MG63 (cell line): ENCODE measurements at regions not wholly inside any gene's neighbourhood (a gene's known extent, or its start where the extent isn't known, plus 50 kb on each side); places are given as distances from the start of the nearest gene placed in this dataset.
A peak's percentile ranks its signal among the peaks of the same experiment; 100 is the strongest.

Experiments used
- DNase-seq: peaks from one replicate; pipeline ENCODE4 v3.0.0-alpha.2; 2020
- H3K27me3 ChIP-seq: fragments of 250-450 bp; sonication (Bioruptor Pico); 2 replicates; pipeline ENCODE4 v1.5.1; 2020; ENCODE audit warnings: mild to moderate bottlenecking, moderate library complexity
- H3K36me3 ChIP-seq: fragments of 250-450 bp; sonication (Bioruptor Pico); 2 replicates; pipeline ENCODE4 v1.5.1; 2020; ENCODE audit warnings: mild to moderate bottlenecking, moderate library complexity
- H3K4me3 ChIP-seq: fragments of 250-450 bp; sonication (Bioruptor Pico); 2 replicates; pipeline ENCODE4 v1.5.1; 2020; ENCODE audit warnings: mild to moderate bottlenecking, moderate library complexity
- H3K9me3 ChIP-seq: fragments of 250-450 bp; sonication (Bioruptor Pico); 2 replicates; pipeline ENCODE4 v1.5.1; 2020; ENCODE audit warnings: mild to moderate bottlenecking, moderate library complexity

DNA sequence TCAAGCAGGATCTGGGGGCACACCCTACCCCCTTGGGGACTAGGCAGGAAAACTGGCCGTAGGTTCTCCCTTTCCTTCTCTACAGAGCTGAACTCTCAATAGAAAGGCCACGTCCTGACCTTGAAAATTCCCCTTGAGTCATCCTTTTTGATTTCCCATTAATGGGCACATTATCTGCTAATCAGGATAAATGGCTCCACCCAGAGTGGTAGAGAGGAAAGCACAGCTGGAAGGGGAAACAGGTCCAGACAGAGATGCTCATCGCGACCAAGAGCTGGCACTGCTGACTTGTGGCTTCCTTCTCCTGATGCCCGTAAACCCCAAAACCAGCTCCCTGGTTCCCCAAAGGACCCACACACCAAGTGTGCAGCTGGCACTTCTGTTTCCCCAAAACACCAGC lies 206.5 kb upstream of the CDH5 start:
- H3K36me3 ChIP-seq, result no peaks in the 10 kb centered on the region
- no peak overlapping the region for H3K4me3 ChIP-seq
- no peak for DNase-seq
- H3K27me3 ChIP-seq, result no peaks in the 10 kb centered on the region
- H3K9me3 ChIP-seq, result no peaks in the 10 kb centered on the region

GRCh38 chr16:66156538-66156937 lies 210.0 kb upstream of the CDH5 start:
- H3K9me3 ChIP-seq, result no peaks in the 10 kb centered on the region
- H3K36me3 ChIP-seq, result no peaks in the 10 kb centered on the region
- no peak for DNase-seq
- no peak overlapping the region for H3K4me3 ChIP-seq
- H3K27me3 ChIP-seq, result no peaks in the 10 kb centered on the region

DNA sequence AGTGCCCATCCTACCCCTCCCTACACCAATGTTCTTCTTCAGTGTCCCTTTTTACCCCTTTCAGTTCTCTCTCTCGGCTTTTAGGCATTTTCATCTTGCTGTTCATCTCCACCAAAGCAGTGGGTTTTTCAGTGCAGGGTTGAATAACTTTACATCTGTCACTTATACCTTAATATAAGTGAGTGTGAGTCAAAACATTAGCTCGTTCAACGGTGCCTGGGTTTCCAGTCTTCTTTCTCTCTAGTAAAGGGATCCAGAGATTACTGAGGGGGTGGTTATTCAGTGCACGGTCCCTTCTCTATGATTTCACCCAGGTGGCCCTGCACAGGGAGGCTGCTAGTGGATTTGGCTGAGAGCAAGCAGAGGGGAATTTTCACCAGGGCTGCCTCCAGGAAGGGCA lies 210.6 kb upstream of the CDH5 start:
- Histone ChIP-seq H3K9me3 (no peaks in the 10 kb centered on the region), H3K36me3 (no peaks in the 10 kb centered on the region), H3K4me3 (no peak overlapping the region), H3K27me3 (no peaks in the 10 kb centered on the region)
- DNase-seq, result no peak

DNA sequence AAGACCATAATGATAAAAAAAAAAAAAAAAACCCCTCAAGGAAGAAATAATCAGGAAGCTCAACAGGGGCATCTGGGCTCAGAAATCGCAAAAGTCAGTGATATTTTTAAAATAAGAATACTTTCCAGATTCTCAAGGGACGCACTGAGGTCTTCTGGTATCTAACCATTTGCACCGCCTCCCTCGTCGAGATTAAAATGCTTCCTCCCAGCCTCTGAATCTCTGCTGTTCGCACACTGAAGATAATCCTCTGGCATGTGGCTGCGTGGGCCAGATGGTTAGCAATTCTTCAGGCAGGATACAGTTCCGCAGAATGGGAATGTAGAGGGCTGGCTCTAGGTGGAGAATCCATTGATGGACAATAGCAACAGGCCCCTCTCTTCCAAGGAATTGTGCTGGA lies 211.7 kb upstream of the CDH5 start:
- no peaks in the 10 kb centered on the region for H3K9me3 ChIP-seq
- H3K4me3 ChIP-seq, result no peak overlapping the region
- no peaks in the 10 kb centered on the region for H3K27me3 ChIP-seq
- no peaks in the 10 kb centered on the region for H3K36me3 ChIP-seq
- DNase-seq, result no peak

DNA sequence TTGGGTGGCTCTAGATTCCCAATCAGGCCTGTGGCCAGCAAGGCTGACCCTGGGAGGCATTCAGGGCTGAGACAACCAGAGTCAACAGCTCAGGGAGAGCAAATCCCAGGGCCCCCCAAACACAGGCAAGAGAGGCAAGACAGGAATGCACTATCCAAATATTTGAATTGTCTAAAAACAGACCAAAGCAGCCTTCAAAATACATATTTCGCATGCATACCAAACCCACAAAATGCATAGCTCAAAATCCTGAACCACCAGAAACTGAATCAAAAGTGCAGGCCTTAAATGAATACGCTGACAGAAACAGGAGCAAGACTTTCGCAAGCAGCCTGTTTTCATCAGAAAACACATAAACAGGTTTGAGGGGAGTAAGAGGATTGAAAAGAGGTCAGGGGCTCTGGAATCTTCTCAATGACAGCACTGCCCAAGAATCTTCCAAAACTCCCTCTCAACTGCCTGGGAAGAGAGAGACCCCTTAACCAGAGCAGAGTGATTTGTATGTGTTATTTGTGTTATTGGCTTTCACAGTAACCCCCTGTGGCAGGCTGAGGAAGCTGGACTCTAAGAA lies 213.6 kb upstream of the CDH5 start:
- no peak overlapping the region for H3K4me3 ChIP-seq
- H3K36me3 ChIP-seq, result no peaks in the 10 kb centered on the region
- H3K27me3 ChIP-seq, result no peaks in the 10 kb centered on the region
- DNase-seq, result no peak
- H3K9me3 ChIP-seq, result no peaks in the 10 kb centered on the region

GRCh38 chr16:66152181-66152580 lies 214.3 kb upstream of the CDH5 start:
- Histone ChIP-seq H3K9me3 (no peaks in the 10 kb centered on the region), H3K36me3 (no peaks in the 10 kb centered on the region), H3K4me3 (no peak overlapping the region), H3K27me3 (no peaks in the 10 kb centered on the region)
- DNase-seq, result no peak

DNA sequence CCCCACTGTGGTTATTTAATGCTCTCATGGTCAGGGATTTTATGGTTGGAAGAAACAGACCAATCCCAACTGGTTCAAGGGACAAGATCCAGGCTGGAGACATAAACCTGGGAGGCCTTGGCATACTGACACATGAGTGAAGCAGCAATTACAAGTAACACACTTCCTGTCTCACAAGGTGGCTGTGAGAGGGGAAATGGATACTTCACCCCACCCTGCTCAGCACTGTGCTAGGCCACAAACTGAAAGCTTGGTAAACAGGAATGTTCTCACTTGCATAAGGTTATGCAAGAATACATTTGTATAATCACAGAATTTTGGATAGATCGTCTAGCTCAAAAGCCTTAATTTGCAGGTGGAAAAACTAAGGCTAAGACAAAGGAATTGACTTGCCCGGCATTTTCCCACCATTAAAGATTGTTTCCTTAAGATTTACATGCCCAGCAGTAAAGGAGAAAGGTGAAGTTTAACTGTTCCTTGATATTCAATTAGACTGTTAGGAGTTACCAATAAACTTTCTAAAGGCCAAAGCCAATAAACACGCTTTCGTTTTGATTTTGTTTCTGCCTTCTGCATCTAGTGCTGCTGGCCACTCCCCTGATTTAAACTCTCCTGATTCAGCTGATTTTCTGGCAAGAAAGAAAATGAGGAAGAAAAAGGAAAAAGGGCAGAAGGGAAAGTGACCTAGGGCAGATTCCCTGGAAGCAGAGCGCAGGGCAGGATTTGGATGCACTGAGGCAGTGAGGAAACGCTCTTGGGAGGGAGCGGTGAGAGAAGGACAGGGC lies 215.6 kb upstream of the CDH5 start:
- Histone ChIP-seq H3K27me3 (no peaks in the 10 kb centered on the region), H3K36me3 (no peaks in the 10 kb centered on the region), H3K4me3 (no peak overlapping the region), H3K9me3 (no peaks in the 10 kb centered on the region)
- DNase-seq, result peak; percentile 6

DNA sequence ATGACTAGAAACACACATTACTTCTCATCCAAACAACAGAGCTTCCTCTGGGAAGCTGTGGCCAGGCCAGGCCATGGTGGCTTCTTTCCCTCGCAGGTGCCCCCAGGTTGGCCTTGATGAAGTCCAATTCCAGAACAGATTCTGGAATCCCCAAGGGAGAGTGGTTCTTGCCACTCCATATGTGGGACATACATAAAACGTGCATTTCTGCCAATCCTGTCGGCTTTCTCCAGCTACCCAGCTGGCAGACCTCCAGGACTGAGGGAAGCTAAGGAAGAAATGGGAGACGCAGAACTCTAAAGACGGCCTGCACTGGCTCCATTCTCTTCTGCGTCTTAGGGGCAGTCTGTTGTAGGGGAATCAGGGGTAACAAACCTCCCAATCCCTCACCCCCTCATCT lies 219.2 kb upstream of the CDH5 start:
- no peak overlapping the region for H3K4me3 ChIP-seq

DNA sequence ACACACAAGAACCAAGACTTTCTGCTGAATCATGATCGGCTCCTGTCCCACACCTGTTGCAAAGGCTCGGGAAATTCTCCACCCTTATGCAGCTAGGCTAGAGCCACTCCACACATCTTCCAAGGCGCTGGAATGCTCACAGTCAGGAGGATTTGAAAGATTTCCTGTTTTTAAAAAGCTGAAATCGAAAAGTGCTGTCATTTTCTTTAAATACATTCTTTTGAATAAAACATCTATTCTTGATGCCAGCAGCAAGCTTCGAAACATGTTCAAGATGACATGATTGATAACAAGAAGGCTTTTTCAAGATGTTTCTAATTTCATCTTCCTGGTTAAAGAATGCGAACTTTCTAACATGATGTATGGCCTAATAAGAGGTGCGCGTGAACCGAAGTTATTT lies 219.7 kb upstream of the CDH5 start:
- no peak overlapping the region for H3K4me3 ChIP-seq
- H3K9me3 ChIP-seq, result no peaks in the 10 kb centered on the region
- no peak for DNase-seq
- no peaks in the 10 kb centered on the region for H3K27me3 ChIP-seq
- no peaks in the 10 kb centered on the region for H3K36me3 ChIP-seq

More for the DNA sequence above, 219.2 kb upstream of the CDH5 start:
- no peak for DNase-seq
- H3K36me3 ChIP-seq, result no peaks in the 10 kb centered on the region
- no peaks in the 10 kb centered on the region for H3K9me3 ChIP-seq
- H3K27me3 ChIP-seq, result no peaks in the 10 kb centered on the region

DNA sequence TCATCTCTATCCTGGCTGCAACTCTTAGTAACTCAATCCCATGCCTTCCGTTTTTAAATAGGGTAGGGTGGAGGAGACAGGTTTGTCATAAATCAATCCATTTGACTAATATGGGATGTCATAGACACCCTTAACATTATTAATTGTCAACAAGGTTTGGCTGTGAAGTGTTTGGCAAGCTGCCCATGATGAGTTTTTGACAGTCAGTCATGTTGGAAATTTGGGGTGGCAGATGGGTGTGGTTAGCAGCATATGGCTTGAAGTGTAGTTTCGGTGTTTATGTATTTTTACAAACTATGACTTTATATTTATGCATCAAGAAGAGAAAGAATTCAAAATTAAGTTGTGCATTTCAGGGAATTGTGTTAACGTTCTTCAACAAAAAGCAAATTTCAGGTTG lies 221.8 kb upstream of the CDH5 start:
- Histone ChIP-seq H3K4me3 (no peak overlapping the region), H3K9me3 (no peaks in the 10 kb centered on the region), H3K36me3 (no peaks in the 10 kb centered on the region), H3K27me3 (no peaks in the 10 kb centered on the region)
- no peak for DNase-seq

DNA sequence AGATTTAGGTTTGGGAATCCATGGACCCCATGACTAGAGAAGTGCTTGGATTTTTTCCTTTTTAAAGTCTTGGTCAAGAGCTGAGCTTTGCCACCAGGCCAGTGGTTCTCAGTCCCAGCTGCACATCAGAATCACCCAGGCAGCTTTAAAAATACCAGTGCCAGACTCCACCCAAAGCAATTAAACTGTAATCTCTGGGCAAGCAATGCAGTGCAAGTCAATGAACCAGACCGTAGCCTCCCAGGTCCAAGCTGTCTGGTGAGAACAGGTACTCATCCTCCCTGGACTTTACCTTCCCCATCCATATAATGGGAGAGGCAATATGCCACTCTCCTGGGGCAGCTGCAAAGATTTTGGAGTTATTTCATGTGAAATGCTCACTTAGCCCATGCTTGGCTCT lies 223.1 kb upstream of the CDH5 start:
- H3K36me3 ChIP-seq, result no peaks in the 10 kb centered on the region
- DNase-seq, result no peak
- H3K9me3 ChIP-seq, result no peaks in the 10 kb centered on the region
- no peaks in the 10 kb centered on the region for H3K27me3 ChIP-seq
- H3K4me3 ChIP-seq, result no peak overlapping the region

DNA sequence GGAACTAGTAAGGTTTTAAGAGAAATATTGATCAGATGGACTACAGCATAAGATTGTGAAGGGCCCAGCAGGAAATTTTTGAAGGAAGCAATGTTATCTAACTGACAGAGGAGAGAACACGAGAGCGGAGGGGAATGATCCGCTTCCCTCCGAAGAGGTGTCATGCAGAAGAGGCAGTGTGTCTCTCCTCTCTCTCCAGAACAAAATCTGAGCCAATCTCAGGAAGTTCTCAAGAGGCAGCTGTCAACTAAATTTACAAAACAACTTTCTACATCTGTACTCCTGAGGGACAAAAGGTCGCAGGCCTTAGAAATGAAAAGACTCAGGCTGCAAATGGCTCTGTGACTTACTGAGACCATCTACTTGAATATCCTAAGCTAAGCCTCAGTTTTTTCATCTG lies 224.6 kb upstream of the CDH5 start:
- Histone ChIP-seq H3K36me3 (no peaks in the 10 kb centered on the region), H3K4me3 (no peak overlapping the region), H3K27me3 (no peaks in the 10 kb centered on the region), H3K9me3 (no peaks in the 10 kb centered on the region)
- no peak for DNase-seq

DNA sequence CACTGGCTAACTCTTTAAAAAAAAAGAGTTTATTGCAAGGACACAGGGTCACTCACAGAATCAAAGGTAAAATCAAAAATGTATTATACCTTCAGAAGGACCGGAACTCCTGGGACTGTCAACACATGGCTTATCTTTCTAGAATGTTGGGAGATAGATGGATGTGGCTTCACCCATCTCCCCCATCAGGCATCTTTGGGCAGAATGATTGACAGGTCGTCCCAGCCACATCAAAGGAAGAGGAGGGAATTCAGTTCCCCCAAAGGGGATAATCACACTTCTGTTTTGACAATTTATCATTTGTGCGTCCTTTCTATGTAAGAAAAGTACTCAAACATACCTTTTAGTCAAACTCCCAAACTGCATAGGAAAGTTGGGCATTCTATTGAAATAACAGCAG lies 228.6 kb upstream of the CDH5 start:
- Histone ChIP-seq H3K9me3 (no peaks in the 10 kb centered on the region), H3K4me3 (no peak overlapping the region), H3K36me3 (no peaks in the 10 kb centered on the region), H3K27me3 (no peaks in the 10 kb centered on the region)
- no peak for DNase-seq

GRCh38 chr16:66136841-66137240 lies 229.7 kb upstream of the CDH5 start:
- no peaks in the 10 kb centered on the region for H3K9me3 ChIP-seq
- no peak for DNase-seq
- no peak overlapping the region for H3K4me3 ChIP-seq
- no peaks in the 10 kb centered on the region for H3K36me3 ChIP-seq
- H3K27me3 ChIP-seq, result no peaks in the 10 kb centered on the region

- no peaks in the 10 kb centered on the region for H3K9me3 ChIP-seq
- no peak for DNase-seq
- H3K36me3 ChIP-seq, result no peaks in the 10 kb centered on the region
- H3K4me3 ChIP-seq, result no peak overlapping the region
- no peaks in the 10 kb centered on the region for H3K27me3 ChIP-seq
Observed at GRCh38 chr16:66135838-66136237, 230.7 kb upstream of the CDH5 start.

DNA sequence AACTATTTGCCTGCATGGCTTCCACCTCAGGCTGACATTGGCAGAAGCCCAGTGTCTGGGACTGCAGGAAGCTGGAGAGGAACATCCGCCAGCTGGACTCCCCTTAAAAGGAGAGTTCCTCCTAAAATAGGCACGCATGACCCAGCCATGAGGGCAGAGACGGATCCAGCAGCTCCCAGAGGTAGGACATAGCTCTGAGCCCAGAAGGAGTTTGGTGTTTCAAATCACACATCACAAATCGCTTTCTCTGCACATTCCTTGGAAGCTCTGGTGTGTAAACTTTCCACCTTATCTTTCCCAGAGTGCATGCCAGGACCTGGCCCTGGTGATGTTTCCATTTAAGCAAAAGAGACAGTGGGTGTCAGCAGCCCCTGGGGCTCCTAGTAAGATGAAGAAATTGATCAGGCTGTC lies 231.1 kb upstream of the CDH5 start:
- no peaks in the 10 kb centered on the region for H3K27me3 ChIP-seq
- peak; percentile 15 for DNase-seq

GRCh38 chr16:66134875-66135274 lies 231.6 kb upstream of the CDH5 start:
- H3K9me3 ChIP-seq, result no peaks in the 10 kb centered on the region
- no peaks in the 10 kb centered on the region for H3K36me3 ChIP-seq
- H3K27me3 ChIP-seq, result no peaks in the 10 kb centered on the region
- DNase-seq, result no peak
- H3K4me3 ChIP-seq, result no peak overlapping the region

More for the DNA sequence above, 231.1 kb upstream of the CDH5 start:
- Histone ChIP-seq H3K36me3 (no peaks in the 10 kb centered on the region), H3K9me3 (no peaks in the 10 kb centered on the region), H3K4me3 (no peak overlapping the region)

DNA sequence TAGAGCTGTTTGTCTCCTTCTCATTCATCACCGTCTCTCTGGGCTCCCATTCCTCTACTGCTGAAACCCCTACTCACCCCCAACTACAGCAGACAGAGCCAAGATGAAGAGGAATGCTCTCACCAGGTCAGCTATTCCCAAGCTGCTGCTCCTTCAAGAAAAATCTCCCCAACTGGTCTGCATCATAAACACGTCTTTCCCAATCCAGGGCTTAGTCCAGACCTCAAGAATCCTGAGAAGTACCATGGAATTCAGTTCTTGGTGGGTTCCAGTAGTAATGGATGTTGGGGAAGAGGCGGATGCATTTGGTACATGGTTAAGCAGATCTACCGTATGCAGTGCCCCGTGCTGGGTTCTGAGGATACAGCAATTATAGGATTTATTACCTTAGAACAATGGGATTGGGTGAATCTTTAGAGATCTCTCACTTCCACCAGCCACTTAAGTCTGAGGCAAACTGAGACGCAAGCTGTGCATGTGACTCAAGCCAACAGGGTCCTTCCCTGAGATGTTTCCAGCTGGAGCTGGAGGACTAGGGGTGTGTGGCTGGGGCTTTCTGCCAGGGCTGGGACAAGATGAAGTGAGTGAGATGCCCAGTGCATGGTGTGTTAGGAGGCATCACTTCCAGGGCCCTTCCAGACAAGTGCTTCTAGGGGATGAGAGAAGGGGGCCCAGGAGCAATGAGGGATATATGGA lies 232.7 kb upstream of the CDH5 start:
- Histone ChIP-seq H3K27me3 (no peaks in the 10 kb centered on the region), H3K4me3 (no peak overlapping the region), H3K36me3 (no peaks in the 10 kb centered on the region), H3K9me3 (no peaks in the 10 kb centered on the region)
- no peak for DNase-seq
